WTC11 (cell line): ENCODE measurements at regions not wholly inside any gene's neighbourhood (a gene's known extent, or its start where the extent isn't known, plus 50 kb on each side); places are given as distances from the start of the nearest gene placed in this dataset.

Source experiments
- MYBL2 ChIP-seq: sonication (generic); formaldehyde crosslinking; IDR thresholded peaks from 2 replicates; pipeline ENCODE4 v1.8.1; 2023; ENCODE audit warnings: mild to moderate bottlenecking, moderate library complexity, missing genetic modification reagents
- SMAD3 ChIP-seq: sonication (generic); formaldehyde crosslinking; IDR thresholded peaks from 2 replicates; pipeline ENCODE4 v1.8.0; 2022; ENCODE audit warnings: missing genetic modification reagents, mild to moderate bottlenecking, borderline replicate concordance
- TCF7 ChIP-seq: sonication (generic); formaldehyde crosslinking; IDR thresholded peaks from 2 replicates; pipeline ENCODE4 v1.8.0; 2022; ENCODE audit warnings: mild to moderate bottlenecking, low read depth, missing genetic modification reagents, moderate library complexity
- TF ChIP-seq, protein P1 (sequence below): sonication (generic); formaldehyde crosslinking; conservative IDR thresholded peaks from 2 replicates; pipeline ENCODE4 v1.8.1; 2022; ENCODE audit warnings: mild to moderate bottlenecking, missing genetic modification reagents
- TF ChIP-seq, protein P2 (sequence below): sonication (generic); formaldehyde crosslinking; IDR thresholded peaks from 2 replicates; pipeline ENCODE4 v1.8.1; 2022; ENCODE audit warnings: mild to moderate bottlenecking, moderate library complexity, missing genetic modification reagents
- TF ChIP-seq, protein P3 (sequence below): fragments of 200-600 bp; IDR thresholded peaks from 2 replicates; pipeline ENCODE4 v1.8.0; 2022; ENCODE audit warnings: antibody characterized with exemption

DNA sequence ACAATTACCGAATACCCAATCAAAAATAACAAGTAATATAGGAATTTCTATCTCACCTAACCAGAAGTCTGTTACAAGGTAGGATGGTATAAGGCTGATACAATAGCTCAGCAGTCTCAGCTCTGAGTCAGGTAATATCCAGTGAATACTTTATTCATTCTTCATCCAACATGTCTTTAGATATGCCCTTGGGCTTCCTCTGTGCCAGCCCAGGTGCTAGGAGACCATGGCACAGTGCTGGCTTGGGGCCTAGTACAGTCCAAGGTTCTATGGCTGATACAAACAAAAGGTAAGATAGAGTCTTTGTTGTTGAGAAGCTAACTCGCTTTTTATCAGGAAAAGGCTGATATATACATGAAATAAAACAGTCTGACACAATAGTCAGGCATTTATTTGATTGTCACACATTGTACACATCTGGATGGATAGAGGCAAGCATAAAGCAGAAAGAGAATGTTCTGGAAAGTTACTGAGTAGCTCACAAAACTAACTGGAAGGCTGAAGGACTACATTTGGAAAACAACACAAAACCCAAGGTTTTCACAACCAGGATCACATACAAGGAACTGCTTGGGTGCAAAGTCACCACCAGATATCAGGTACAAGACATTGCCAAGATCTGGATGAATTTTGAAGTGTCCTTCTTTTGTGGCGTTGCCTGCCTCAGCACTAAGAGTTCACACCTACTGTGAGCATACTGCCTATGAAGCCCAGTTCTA, 110.4 kb upstream of the SCAF8 start:
- TF ChIP-seq, protein P1, sequence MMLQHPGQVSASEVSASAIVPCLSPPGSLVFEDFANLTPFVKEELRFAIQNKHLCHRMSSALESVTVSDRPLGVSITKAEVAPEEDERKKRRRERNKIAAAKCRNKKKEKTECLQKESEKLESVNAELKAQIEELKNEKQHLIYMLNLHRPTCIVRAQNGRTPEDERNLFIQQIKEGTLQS = no peak
- TF ChIP-seq SMAD3 (CRISPR knock-in tag) (no peak), MYBL2 (CRISPR knock-in tag) (no peak), TCF7 (no peak)
- TF ChIP-seq, protein P2, sequence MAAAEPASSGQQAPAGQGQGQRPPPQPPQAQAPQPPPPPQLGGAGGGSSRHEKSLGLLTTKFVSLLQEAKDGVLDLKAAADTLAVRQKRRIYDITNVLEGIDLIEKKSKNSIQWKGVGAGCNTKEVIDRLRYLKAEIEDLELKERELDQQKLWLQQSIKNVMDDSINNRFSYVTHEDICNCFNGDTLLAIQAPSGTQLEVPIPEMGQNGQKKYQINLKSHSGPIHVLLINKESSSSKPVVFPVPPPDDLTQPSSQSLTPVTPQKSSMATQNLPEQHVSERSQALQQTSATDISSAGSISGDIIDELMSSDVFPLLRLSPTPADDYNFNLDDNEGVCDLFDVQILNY (CRISPR knock-in tag) = no peak
- TF ChIP-seq, protein P3, sequence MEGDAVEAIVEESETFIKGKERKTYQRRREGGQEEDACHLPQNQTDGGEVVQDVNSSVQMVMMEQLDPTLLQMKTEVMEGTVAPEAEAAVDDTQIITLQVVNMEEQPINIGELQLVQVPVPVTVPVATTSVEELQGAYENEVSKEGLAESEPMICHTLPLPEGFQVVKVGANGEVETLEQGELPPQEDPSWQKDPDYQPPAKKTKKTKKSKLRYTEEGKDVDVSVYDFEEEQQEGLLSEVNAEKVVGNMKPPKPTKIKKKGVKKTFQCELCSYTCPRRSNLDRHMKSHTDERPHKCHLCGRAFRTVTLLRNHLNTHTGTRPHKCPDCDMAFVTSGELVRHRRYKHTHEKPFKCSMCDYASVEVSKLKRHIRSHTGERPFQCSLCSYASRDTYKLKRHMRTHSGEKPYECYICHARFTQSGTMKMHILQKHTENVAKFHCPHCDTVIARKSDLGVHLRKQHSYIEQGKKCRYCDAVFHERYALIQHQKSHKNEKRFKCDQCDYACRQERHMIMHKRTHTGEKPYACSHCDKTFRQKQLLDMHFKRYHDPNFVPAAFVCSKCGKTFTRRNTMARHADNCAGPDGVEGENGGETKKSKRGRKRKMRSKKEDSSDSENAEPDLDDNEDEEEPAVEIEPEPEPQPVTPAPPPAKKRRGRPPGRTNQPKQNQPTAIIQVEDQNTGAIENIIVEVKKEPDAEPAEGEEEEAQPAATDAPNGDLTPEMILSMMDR = no peak
